ENCODE measurements at regions not wholly inside any gene's neighbourhood (a gene's known extent, or its start where the extent isn't known, plus 50 kb on each side); places are given as distances from the start of the nearest gene placed in this dataset.
A peak's percentile ranks its signal among the peaks of the same experiment; 100 is the strongest.

- H3K27ac Mint-ChIP-seq = no peak overlapping the region
- H3K4me3 Mint-ChIP-seq = no peak overlapping the region
- DNase-seq = no peak
- peaks cover 2% of the 10 kb centered on the region for H3K9me3 Mint-ChIP-seq
- H3K27me3 Mint-ChIP-seq = no peaks in the 10 kb centered on the region
- H3K4me1 Mint-ChIP-seq = no peaks in the 10 kb centered on the region
- CTCF ChIA-PET = no interaction called here
- no peaks in the 10 kb centered on the region for H3K36me3 Mint-ChIP-seq
These were observed 310.2 kb upstream of the PCDH20 start for GRCh38 chr13:61725806-61726205.

- H3K4me3 Mint-ChIP-seq = no peak overlapping the region
- no peaks in the 10 kb centered on the region for H3K36me3 Mint-ChIP-seq
- H3K27ac Mint-ChIP-seq = no peak overlapping the region
- no peaks in the 10 kb centered on the region for H3K4me1 Mint-ChIP-seq
- no peak for DNase-seq
- CTCF ChIA-PET = no interaction called here
- H3K9me3 Mint-ChIP-seq = peaks cover 6% of the 10 kb centered on the region
- H3K27me3 Mint-ChIP-seq = no peaks in the 10 kb centered on the region
These were observed 306.5 kb upstream of the PCDH20 start for GRCh38 chr13:61722119-61722518.

GRCh38 chr13:61712621-61713020, 297.0 kb upstream of the PCDH20 start:
- Mint-ChIP-seq H3K9me3 (peaks cover 4% of the 10 kb centered on the region), H3K36me3 (no peaks in the 10 kb centered on the region), H3K27ac (no peak overlapping the region), H3K27me3 (no peaks in the 10 kb centered on the region), H3K4me3 (no peak overlapping the region), H3K4me1 (no peaks in the 10 kb centered on the region)
- DNase-seq = no peak
- CTCF ChIA-PET = no interaction called here

DNA sequence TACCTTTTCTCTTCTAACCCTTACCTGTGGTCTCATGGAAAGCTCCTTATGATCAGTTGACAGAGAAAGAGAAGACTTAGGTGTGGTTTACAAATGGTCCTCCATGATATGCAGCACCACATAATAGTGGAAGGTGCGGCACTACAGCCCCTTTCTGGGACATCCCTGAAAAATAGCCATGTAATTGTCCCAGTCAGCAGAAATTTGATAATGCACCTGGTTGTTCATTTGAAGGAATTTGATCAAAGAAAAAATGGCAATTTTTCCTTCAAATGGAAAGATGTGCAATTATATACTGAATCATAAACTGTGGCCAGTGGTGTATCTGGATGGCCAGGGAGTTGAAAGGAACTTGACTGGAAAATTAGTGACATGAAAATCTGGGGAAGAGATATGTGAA, 293.6 kb upstream of the PCDH20 start:
- CTCF ChIA-PET = no interaction called here
- no peaks in the 10 kb centered on the region for H3K36me3 Mint-ChIP-seq
- H3K9me3 Mint-ChIP-seq = peaks cover 8% of the 10 kb centered on the region
- no peak overlapping the region for H3K4me3 Mint-ChIP-seq
- H3K27me3 Mint-ChIP-seq = no peaks in the 10 kb centered on the region
- no peak overlapping the region for H3K27ac Mint-ChIP-seq
- no peaks in the 10 kb centered on the region for H3K4me1 Mint-ChIP-seq
- no peak for DNase-seq

DNA sequence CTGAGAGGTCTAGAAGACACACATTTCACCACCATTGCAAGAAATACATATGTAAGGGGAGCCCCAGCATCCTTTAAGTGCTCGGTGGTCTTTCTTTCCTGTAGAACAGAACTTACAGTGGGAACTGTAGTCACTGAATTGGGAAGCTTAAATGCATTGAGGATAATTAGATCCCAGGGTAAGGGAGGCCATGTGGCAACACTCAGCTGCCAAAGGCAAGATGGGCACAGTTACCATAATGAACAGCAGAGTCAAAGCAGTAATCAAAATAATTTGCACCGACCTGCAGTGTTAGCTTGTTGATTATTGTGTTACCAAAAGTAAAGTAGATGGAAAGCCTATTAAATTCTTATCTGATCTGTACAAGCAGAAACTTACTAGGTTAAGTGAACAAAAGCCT, 291.2 kb upstream of the PCDH20 start:
- Mint-ChIP-seq H3K9me3 (peaks cover 14% of the 10 kb centered on the region), H3K4me3 (no peak overlapping the region), H3K36me3 (no peaks in the 10 kb centered on the region), H3K27me3 (no peaks in the 10 kb centered on the region), H3K4me1 (no peaks in the 10 kb centered on the region), H3K27ac (no peak overlapping the region)
- DNase-seq = no peak
- CTCF ChIA-PET = no interaction called here

- no peaks in the 10 kb centered on the region for H3K27me3 Mint-ChIP-seq
- no peak for DNase-seq
- peaks cover 13% of the 10 kb centered on the region for H3K9me3 Mint-ChIP-seq
- H3K4me3 Mint-ChIP-seq = no peak overlapping the region
- H3K27ac Mint-ChIP-seq = no peak overlapping the region
- H3K4me1 Mint-ChIP-seq = no peaks in the 10 kb centered on the region
- H3K36me3 Mint-ChIP-seq = no peaks in the 10 kb centered on the region
- CTCF ChIA-PET = no interaction called here
These were observed 285.0 kb upstream of the PCDH20 start for GRCh38 chr13:61700620-61701019.

DNA sequence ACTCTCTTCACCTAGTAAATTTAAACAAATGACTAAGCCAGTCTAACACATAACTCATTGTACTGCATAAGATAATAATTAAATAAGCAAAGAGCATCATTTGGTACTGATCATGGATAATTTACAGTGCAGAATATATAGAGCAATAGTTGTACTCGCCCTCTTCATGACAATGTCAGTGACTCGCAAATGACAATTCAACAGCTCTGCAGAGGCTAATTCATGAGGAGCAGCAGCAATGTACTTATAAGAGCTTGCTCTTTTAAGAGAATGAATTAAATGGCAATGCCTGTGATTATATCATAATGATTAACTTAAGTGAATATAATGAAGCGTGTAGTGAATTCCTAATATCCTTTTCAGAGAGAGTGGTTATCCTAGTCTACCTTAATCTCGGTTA, 284.5 kb upstream of the PCDH20 start:
- Mint-ChIP-seq H3K27ac (no peak overlapping the region), H3K4me1 (no peaks in the 10 kb centered on the region), H3K9me3 (peaks cover 13% of the 10 kb centered on the region), H3K36me3 (no peaks in the 10 kb centered on the region), H3K4me3 (no peak overlapping the region), H3K27me3 (no peaks in the 10 kb centered on the region)
- CTCF ChIA-PET = no interaction called here
- no peak for DNase-seq

- Mint-ChIP-seq H3K9me3 (peaks cover 3% of the 10 kb centered on the region), H3K4me1 (no peaks in the 10 kb centered on the region), H3K27me3 (no peaks in the 10 kb centered on the region), H3K27ac (no peak overlapping the region), H3K36me3 (no peaks in the 10 kb centered on the region), H3K4me3 (no peak overlapping the region)
- no peak for DNase-seq
- CTCF ChIA-PET = no interaction called here
These were observed 281.0 kb upstream of the PCDH20 start for GRCh38 chr13:61696676-61697075.

DNA sequence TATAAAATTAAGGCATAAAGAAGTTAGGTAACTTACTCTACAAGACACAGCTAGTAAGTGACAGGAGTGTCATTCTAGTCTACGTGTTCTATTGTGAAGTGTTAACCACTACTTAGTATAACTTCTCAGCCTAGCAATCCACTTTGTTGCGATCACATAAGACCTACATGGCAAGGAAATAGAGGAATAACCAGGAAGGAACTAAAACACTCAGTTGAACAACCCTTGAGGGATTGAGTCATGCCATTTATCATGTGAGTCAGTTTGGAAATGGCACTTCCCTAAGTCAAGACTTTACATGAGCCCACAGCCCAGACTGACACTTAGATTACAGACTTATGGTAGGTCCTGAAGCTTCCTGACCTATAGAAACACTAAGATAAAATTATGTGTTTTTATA, 279.5 kb upstream of the PCDH20 start:
- H3K36me3 Mint-ChIP-seq = no peaks in the 10 kb centered on the region
- no peaks in the 10 kb centered on the region for H3K27me3 Mint-ChIP-seq
- H3K9me3 Mint-ChIP-seq = no peaks in the 10 kb centered on the region
- H3K4me1 Mint-ChIP-seq = no peaks in the 10 kb centered on the region
- no peak for DNase-seq
- CTCF ChIA-PET = no interaction called here
- no peak overlapping the region for H3K4me3 Mint-ChIP-seq
- H3K27ac Mint-ChIP-seq = no peak overlapping the region

DNA sequence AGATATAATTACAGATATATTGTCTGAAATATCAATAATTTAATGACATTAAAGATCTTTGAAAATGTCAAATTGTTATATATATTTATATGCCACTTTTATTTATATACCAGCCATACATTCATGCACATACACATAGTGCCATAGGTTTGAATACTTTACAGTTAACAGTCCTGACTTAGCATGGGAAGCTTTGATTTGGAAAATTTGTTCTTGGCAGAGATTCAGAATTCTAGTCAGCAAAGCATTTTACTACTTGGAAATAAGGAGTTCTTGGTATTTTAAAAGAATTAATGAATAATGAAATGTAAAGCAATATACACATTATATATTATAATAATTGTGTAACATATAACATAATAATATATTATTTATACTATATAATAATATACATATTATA, 277.0 kb upstream of the PCDH20 start:
- Mint-ChIP-seq H3K27ac (no peak overlapping the region), H3K27me3 (no peaks in the 10 kb centered on the region), H3K4me3 (no peak overlapping the region), H3K36me3 (no peaks in the 10 kb centered on the region), H3K9me3 (no peaks in the 10 kb centered on the region), H3K4me1 (no peaks in the 10 kb centered on the region)
- CTCF ChIA-PET = no interaction called here
- no peak for DNase-seq

DNA sequence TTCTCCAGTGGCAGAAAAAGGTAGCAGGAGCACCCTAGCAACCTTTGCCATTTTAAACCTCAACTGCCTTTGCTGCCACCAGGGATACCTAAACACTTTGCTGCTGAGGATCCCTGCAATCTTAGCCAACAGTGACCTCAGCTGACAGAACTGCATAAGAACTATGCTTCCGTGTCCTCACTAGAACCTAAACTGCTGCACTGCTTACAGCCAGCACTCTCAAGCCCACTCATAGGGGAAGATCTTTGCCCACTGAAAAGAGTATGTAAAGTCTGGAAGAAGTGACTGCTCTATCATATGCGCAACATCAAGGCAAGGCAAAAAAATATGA, 270.0 kb upstream of the PCDH20 start:
- Mint-ChIP-seq H3K27ac (no peak overlapping the region), H3K36me3 (no peaks in the 10 kb centered on the region), H3K4me3 (no peak overlapping the region), H3K9me3 (peaks cover 16% of the 10 kb centered on the region), H3K27me3 (no peaks in the 10 kb centered on the region), H3K4me1 (no peaks in the 10 kb centered on the region)
- CTCF ChIA-PET = no interaction called here
- no peak for DNase-seq

GRCh38 chr13:61684976-61685681, 269.5 kb upstream of the PCDH20 start:
- Mint-ChIP-seq H3K9me3 (peaks cover 16% of the 10 kb centered on the region), H3K4me3 (no peak overlapping the region), H3K4me1 (no peaks in the 10 kb centered on the region), H3K27ac (no peak overlapping the region), H3K27me3 (no peaks in the 10 kb centered on the region), H3K36me3 (no peaks in the 10 kb centered on the region)
- CTCF ChIA-PET = no interaction called here
- DNase-seq = no peak

GRCh38 chr13:61672756-61673155, 257.1 kb upstream of the PCDH20 start:
- Mint-ChIP-seq H3K9me3 (no peaks in the 10 kb centered on the region), H3K27me3 (no peaks in the 10 kb centered on the region), H3K27ac (no peak overlapping the region), H3K4me1 (no peaks in the 10 kb centered on the region), H3K36me3 (no peaks in the 10 kb centered on the region), H3K4me3 (no peak overlapping the region)
- no peak for DNase-seq
- CTCF ChIA-PET = no interaction called here

DNA sequence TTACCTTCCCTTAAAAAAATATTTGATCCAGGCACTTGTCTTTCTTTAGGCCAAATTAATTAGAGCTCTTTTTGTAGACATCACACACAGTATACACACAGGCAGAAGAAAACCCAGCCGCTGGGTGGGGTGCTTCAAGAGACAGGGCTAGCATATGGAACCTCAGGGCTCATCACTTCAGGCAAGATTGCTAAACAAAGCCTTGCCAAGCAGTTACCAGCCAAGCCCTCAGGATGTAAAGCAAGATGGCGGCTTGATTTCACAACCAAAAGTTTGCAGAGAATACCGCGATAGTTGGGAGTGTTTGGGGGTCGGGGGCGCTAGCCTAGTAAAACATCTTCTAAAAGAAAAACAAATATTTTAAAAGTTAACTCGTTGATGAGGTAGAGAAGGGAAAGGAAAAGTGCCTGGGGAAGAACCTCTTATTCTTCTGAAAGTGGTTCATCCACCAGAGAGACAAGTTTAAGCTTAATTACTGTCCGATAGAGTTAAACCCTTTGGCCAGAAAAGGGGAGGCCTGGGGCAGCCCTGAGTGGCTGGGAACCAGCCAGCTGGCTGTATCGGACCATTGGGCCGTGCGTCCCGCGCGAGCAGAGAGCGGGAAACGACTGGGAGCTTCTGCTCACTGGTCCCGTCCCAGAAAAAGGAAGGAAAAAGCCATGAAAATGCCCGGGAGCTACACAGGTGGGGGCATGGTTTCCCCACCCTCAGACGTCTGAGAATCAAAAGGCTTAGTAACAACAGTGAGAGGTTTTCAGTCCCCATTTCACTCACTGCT, 254.9 kb upstream of the PCDH20 start:
- Mint-ChIP-seq H3K27me3 (no peaks in the 10 kb centered on the region), H3K27ac (peak overlapping the region; percentile 45), H3K9me3 (peaks cover 2% of the 10 kb centered on the region), H3K4me1 (no peaks in the 10 kb centered on the region), H3K36me3 (no peaks in the 10 kb centered on the region), H3K4me3 (no peak overlapping the region)
- DNase-seq = no peak
- CTCF ChIA-PET = no interaction called here

DNA sequence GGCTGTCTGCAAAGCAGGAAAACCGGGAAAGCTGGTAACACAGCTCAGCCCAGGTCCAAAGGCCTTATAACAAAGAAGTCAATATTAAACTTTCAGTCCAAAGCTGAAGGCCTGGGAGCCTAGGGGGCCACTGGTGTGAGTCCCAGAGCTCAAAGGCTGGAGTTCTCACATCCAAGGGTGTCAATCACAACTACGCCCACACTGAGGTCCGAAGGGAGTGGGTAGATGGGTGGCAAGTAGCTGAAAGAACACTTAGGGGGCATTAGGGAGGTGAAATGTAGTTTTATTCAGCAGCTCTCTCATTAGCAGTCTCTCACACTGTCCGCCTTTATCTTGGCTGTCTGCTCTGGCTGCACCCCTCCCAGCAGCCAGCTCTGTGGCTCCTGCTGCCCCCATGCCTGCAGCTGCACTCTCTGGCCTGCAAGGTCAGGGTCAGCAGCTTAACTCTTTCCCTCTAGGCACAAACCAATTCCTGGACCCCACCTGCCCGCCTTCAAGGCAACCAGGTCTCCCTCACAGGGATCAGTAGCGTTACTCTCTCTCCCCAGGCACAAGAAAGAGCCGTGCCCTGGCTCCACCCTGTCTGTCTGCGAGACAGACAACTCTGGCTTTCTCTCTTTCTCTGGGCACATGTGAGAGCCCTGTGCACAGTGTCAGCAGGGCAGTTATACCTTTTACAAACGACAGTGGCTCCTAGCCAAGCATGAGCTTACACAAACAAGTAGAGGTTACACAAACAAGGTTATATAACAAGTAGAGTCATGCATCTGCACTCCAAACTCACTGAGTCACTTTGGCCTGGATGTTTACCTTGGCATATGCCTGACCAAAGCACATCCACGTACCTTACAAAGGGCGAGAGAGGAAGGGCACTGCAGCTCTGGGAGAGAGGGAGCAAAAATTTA, 249.4 kb upstream of the PCDH20 start:
- CTCF ChIA-PET = no interaction called here
- Mint-ChIP-seq H3K4me1 (no peaks in the 10 kb centered on the region), H3K27me3 (no peaks in the 10 kb centered on the region), H3K4me3 (no peak overlapping the region), H3K9me3 (peaks cover 9% of the 10 kb centered on the region), H3K36me3 (no peaks in the 10 kb centered on the region), H3K27ac (no peak overlapping the region)
- no peak for DNase-seq

Measured in activated naive CD4-positive, alpha-beta T cell treated with anti-CD3 and anti-CD28 coated beads, Interleukin-2, amount 10 ng/mL, durations not matched to agents 7 days and 5 days (primary cell).